ENCODE measurements at regions not wholly inside any gene's neighbourhood (a gene's known extent, or its start where the extent isn't known, plus 50 kb on each side); places are given as distances from the start of the nearest gene placed in this dataset.
"Not testable (repeated sequence)": the region's sequence is repeated elsewhere in the genome, so short reads cannot be mapped to it uniquely, and the experiment has no call there.

- DNase-seq = no peak
- intact Hi-C loops (cut with micrococcal nuclease) = no loop called here
- no peak for ATAC-seq
Measured at GRCh38 chr6:56787209-56787608, 144.5 kb upstream of the DST start.

GRCh38 chr6:56786256-56786655 lies 143.6 kb upstream of the DST start:
- intact Hi-C loops (cut with micrococcal nuclease) = no loop called here
- ATAC-seq (no peak), DNase-seq (no peak)

- DNase-seq; ATAC-seq; intact Hi-C loops (cut with micrococcal nuclease): not testable (repeated sequence)
Measured at GRCh38 chr6:56785536-56785935, 142.8 kb upstream of the DST start.

- ATAC-seq; DNase-seq; intact Hi-C loops (cut with micrococcal nuclease): not testable (repeated sequence)
Measured at GRCh38 chr6:56780109-56780508, 137.4 kb upstream of the DST start.

- ATAC-seq; intact Hi-C loops (cut with micrococcal nuclease); DNase-seq: not testable (repeated sequence)
Measured at GRCh38 chr6:56778503-56778902, 135.8 kb upstream of the DST start.

- intact Hi-C loops (cut with micrococcal nuclease) = no loop called here
- DNase-seq (no peak), ATAC-seq (no peak)
Measured at GRCh38 chr6:56775498-56776166, 132.9 kb upstream of the DST start.

GRCh38 chr6:56772737-56773184 lies 130.1 kb upstream of the DST start:
- intact Hi-C loops (cut with micrococcal nuclease) = no loop called here
- peak; percentile 82 for ATAC-seq

GRCh38 chr6:56771929-56772607 lies 129.4 kb upstream of the DST start:
- ATAC-seq (peak; percentile 46), DNase-seq (no peak)
- intact Hi-C loops (cut with micrococcal nuclease) = no loop called here

More at GRCh38 chr6:56772737-56773184, 130.1 kb upstream of the DST start:
- peak; percentile 63 for DNase-seq

- intact Hi-C loops (cut with micrococcal nuclease) = no loop called here
- ATAC-seq = peak; percentile 56
- no peak for DNase-seq
Measured at GRCh38 chr6:56771189-56771588, 128.5 kb upstream of the DST start.

GRCh38 chr6:56770011-56770520 lies 127.4 kb upstream of the DST start:
- intact Hi-C loops (cut with micrococcal nuclease) = no loop called here
- ATAC-seq = no peak

GRCh38 chr6:56767892-56768531 lies 125.3 kb upstream of the DST start:
- DNase-seq = no peak
- intact Hi-C loops (cut with micrococcal nuclease) = loop anchor here (10.0 kb wide), 1 partner anchor 77 kb away; no protein-coding TSS in a partner anchor
- no peak for ATAC-seq

More at GRCh38 chr6:56770011-56770520, 127.4 kb upstream of the DST start:
- DNase-seq = no peak

- intact Hi-C loops (cut with micrococcal nuclease) = loop anchor here (10.0 kb wide), 1 partner anchor 77 kb away; no protein-coding TSS in a partner anchor
- ATAC-seq = no peak
Measured at GRCh38 chr6:56767435-56767834, 124.7 kb upstream of the DST start.

GRCh38 chr6:56766806-56767178 lies 124.1 kb upstream of the DST start:
- DNase-seq (no peak), ATAC-seq (no peak)
- intact Hi-C loops (cut with micrococcal nuclease) = loop anchor here (10.0 kb wide), 1 partner anchor 78 kb away; no protein-coding TSS in a partner anchor

More at GRCh38 chr6:56767435-56767834, 124.7 kb upstream of the DST start:
- DNase-seq = no peak

GRCh38 chr6:56766139-56766805 lies 123.6 kb upstream of the DST start:
- ATAC-seq (no peak), DNase-seq (no peak)
- intact Hi-C loops (cut with micrococcal nuclease) = loop anchor here (10.0 kb wide), 1 partner anchor 79 kb away; no protein-coding TSS in a partner anchor

GRCh38 chr6:56765494-56765893 lies 122.8 kb upstream of the DST start:
- no peak for DNase-seq
- no peak for ATAC-seq
- intact Hi-C loops (cut with micrococcal nuclease) = loop anchor here (10.0 kb wide), 1 partner anchor 79 kb away; no protein-coding TSS in a partner anchor

GRCh38 chr6:56764081-56764566 lies 121.4 kb upstream of the DST start:
- ATAC-seq = peak; percentile 66
- intact Hi-C loops (cut with micrococcal nuclease) = loop anchor here (10.0 kb wide), 1 partner anchor 81 kb away; no protein-coding TSS in a partner anchor

GRCh38 chr6:56761651-56762050 lies 119.0 kb upstream of the DST start:
- intact Hi-C loops (cut with micrococcal nuclease) = loop anchor here (10.0 kb wide), 1 partner anchor 83 kb away; no protein-coding TSS in a partner anchor
- DNase-seq = no peak
- no peak for ATAC-seq

More at GRCh38 chr6:56764081-56764566, 121.4 kb upstream of the DST start:
- DNase-seq = no peak

GRCh38 chr6:56760842-56761241 lies 118.2 kb upstream of the DST start:
- ATAC-seq = no peak
- no peak for DNase-seq
- intact Hi-C loops (cut with micrococcal nuclease) = loop anchor here (10.0 kb wide), 1 partner anchor 84 kb away; no protein-coding TSS in a partner anchor

- ATAC-seq = no peak
- intact Hi-C loops (cut with micrococcal nuclease) = loop anchor here (5.0 kb wide), 1 partner anchor 47 kb away; no protein-coding TSS in a partner anchor
- no peak for DNase-seq
Measured at GRCh38 chr6:56759521-56759920, 116.8 kb upstream of the DST start.

All from left ventricle myocardium superior (tissue), 1 donor.